HG03045 (cell line): ENCODE measurements at regions not wholly inside any gene's neighbourhood (a gene's known extent, or its start where the extent isn't known, plus 50 kb on each side); places are given as distances from the start of the nearest gene placed in this dataset.

ENCODE experiments used
- ATAC-seq: cut with Tn5 transposase; IDR thresholded peaks from one replicate; pipeline ENCODE4 v1.9.1; 2021; ENCODE audit warnings: mild to moderate bottlenecking, moderate library complexity; ENCODE audit not compliant: unreplicated experiment

- ATAC-seq, result no peak
Measured at GRCh38 chr11:32316232-32316631, 119.1 kb downstream of the WT1 start.

GRCh38 chr11:32316858-32317642 is 118.3 kb downstream of the WT1 start:
- no peak for ATAC-seq

GRCh38 chr11:32317643-32318042 is 117.7 kb downstream of the WT1 start:
- no peak for ATAC-seq

GRCh38 chr11:32318071-32319055 is 117.0 kb downstream of the WT1 start:
- ATAC-seq, result no peak

GRCh38 chr11:32323814-32324130 is 111.6 kb downstream of the WT1 start:
- no peak for ATAC-seq

- ATAC-seq, result no peak
Measured at GRCh38 chr11:32325187-32325586, 110.2 kb downstream of the WT1 start.

- ATAC-seq, result no peak
Measured at GRCh38 chr11:32325725-32326124, 109.6 kb downstream of the WT1 start.

GRCh38 chr11:32326522-32326921 is 108.8 kb downstream of the WT1 start:
- ATAC-seq, result no peak

- no peak for ATAC-seq
Measured at GRCh38 chr11:32328392-32328791, 106.9 kb downstream of the WT1 start.

GRCh38 chr11:32331098-32331497 is 104.2 kb downstream of the WT1 start:
- no peak for ATAC-seq

GRCh38 chr11:32331792-32332191 is 103.5 kb downstream of the WT1 start:
- ATAC-seq, result no peak

GRCh38 chr11:32332990-32333319 is 102.4 kb downstream of the WT1 start:
- no peak for ATAC-seq

GRCh38 chr11:32333320-32333991 is 101.9 kb downstream of the WT1 start:
- no peak for ATAC-seq

- ATAC-seq, result no peak
Measured at GRCh38 chr11:32334822-32335221, 100.5 kb downstream of the WT1 start.
